ENCODE measurements at regions not wholly inside any gene's neighbourhood (a gene's known extent, or its start where the extent isn't known, plus 50 kb on each side); places are given as distances from the start of the nearest gene placed in this dataset.

GRCh38 chr2:176812246-176812775 is 400.3 kb upstream of the HNRNPA3 start:
- Histone ChIP-seq H3K4me3 (no peak overlapping the region), H3K36me3 (no peaks in the 10 kb centered on the region), H3K9me3 (no peaks in the 10 kb centered on the region), H3K27ac (no peak overlapping the region), H3K27me3 (no peaks in the 10 kb centered on the region), H3K4me1 (peaks cover 0 to 18% (median 11%) of the 10 kb centered on the region in 4 donors)
- TF ChIP-seq CTCF (IDR thresholded peaks at IDR 0.05) = no peak
- intact Hi-C loops (cut with DNase I; ENCODE audit: low total_unique reads) = loop anchor here (5.0 kb wide), 1 partner anchor 160 kb away; no protein-coding TSS in a partner anchor
- DNase-seq = no peak

GRCh38 chr2:176813156-176813555 is 399.4 kb upstream of the HNRNPA3 start:
- H3K4me3 ChIP-seq = no peak overlapping the region
- H3K27me3 ChIP-seq = no peaks in the 10 kb centered on the region
- DNase-seq = no peak
- TF ChIP-seq CTCF (IDR thresholded peaks at IDR 0.05) = no peak
- no peak overlapping the region for H3K27ac ChIP-seq
- H3K36me3 ChIP-seq = no peaks in the 10 kb centered on the region
- intact Hi-C loops (cut with DNase I; ENCODE audit: low total_unique reads) = loop anchor here (5.0 kb wide), 1 partner anchor 161 kb away; no protein-coding TSS in a partner anchor
- no peaks in the 10 kb centered on the region for H3K9me3 ChIP-seq
- peaks cover 0 to 18% (median 11%) of the 10 kb centered on the region in 4 donors for H3K4me1 ChIP-seq

- intact Hi-C loops (cut with DNase I; ENCODE audit: low total_unique reads) = loop anchor here (5.0 kb wide), 1 partner anchor 161 kb away; no protein-coding TSS in a partner anchor
- no peaks in the 10 kb centered on the region for H3K9me3 ChIP-seq
- peaks cover 0 to 18% (median 11%) of the 10 kb centered on the region in 4 donors for H3K4me1 ChIP-seq
- no peak for DNase-seq
- H3K27ac ChIP-seq = no peak overlapping the region
- H3K36me3 ChIP-seq = no peaks in the 10 kb centered on the region
- H3K4me3 ChIP-seq = no peak overlapping the region
- TF ChIP-seq CTCF (IDR thresholded peaks at IDR 0.05) = no peak
- peaks cover 0 to 2% of the 10 kb centered on the region in 2 donors for H3K27me3 ChIP-seq
Measured at GRCh38 chr2:176813621-176814049, 399.0 kb upstream of the HNRNPA3 start.

GRCh38 chr2:176814274-176814673 is 398.3 kb upstream of the HNRNPA3 start:
- peaks cover 0 to 7% of the 10 kb centered on the region in 2 donors for H3K27me3 ChIP-seq
- no peak for TF ChIP-seq CTCF (IDR thresholded peaks at IDR 0.05)
- H3K27ac ChIP-seq = no peak overlapping the region
- peaks cover 0 to 18% (median 11%) of the 10 kb centered on the region in 4 donors for H3K4me1 ChIP-seq
- DNase-seq = no peak
- intact Hi-C loops (cut with DNase I; ENCODE audit: low total_unique reads) = loop anchor here (5.0 kb wide), 1 partner anchor 162 kb away; no protein-coding TSS in a partner anchor
- no peaks in the 10 kb centered on the region for H3K9me3 ChIP-seq
- H3K4me3 ChIP-seq = no peak overlapping the region
- no peaks in the 10 kb centered on the region for H3K36me3 ChIP-seq

GRCh38 chr2:176814740-176815367 is 397.7 kb upstream of the HNRNPA3 start:
- intact Hi-C loops (cut with DNase I; ENCODE audit: low total_unique reads) = loop anchor here (5.0 kb wide), 1 partner anchor 163 kb away; no protein-coding TSS in a partner anchor
- Histone ChIP-seq H3K4me1 (peaks cover 0 to 18% (median 11%) of the 10 kb centered on the region in 4 donors), H3K27me3 (peaks cover 0 to 10% of the 10 kb centered on the region in 2 donors), H3K27ac (no peak overlapping the region), H3K9me3 (no peaks in the 10 kb centered on the region), H3K4me3 (no peak overlapping the region), H3K36me3 (no peaks in the 10 kb centered on the region)
- peak; percentile 45 to 67 for TF ChIP-seq CTCF (IDR thresholded peaks at IDR 0.05)
- no peak for DNase-seq

Data from tibial artery (tissue), 4 donors.